Esophagus muscularis mucosa (tissue), 4 donors: ENCODE measurements at regions not wholly inside any gene's neighbourhood (a gene's known extent, or its start where the extent isn't known, plus 50 kb on each side); places are given as distances from the start of the nearest gene placed in this dataset.
"Not testable (repeated sequence)": the region's sequence is repeated elsewhere in the genome, so short reads cannot be mapped to it uniquely, and the experiment has no call there.

Source experiments
- DNase-seq: peaks from one replicate; pipeline ENCODE4 v3.0.0-alpha.2; 2017; ENCODE audit errors: extremely low spot score
- H3K27ac ChIP-seq, 4 donors: fragments of 200-600 bp; sonication (generic); replicated peaks in 1 of 4; 1 replicate in 3 of 4; 2 replicates in 1 of 4; pipeline ENCODE4 v1.5.1; 2016 to 2019; ENCODE audit warnings: mild to moderate bottlenecking in 1 of 4
- H3K27me3 ChIP-seq, 4 donors: fragments of 200-600 bp; sonication (generic); one replicate each; pipeline versions ENCODE4 v1.5.1 to v1.6.0; 2016 to 2019
- H3K36me3 ChIP-seq, 4 donors: fragments of 200-600 bp; sonication (generic); one replicate each; pipeline ENCODE4 v1.5.1; 2016 to 2019
- H3K4me1 ChIP-seq, 4 donors: fragments of 200-600 bp; sonication (generic); one replicate each; pipeline ENCODE4 v1.5.1; 2016 to 2019
- H3K4me3 ChIP-seq, 4 donors: fragments of 200-600 bp; sonication (generic); 1 replicate in 2 of 4; 2 replicates in 2 of 4; pipeline ENCODE4 v1.5.1; 2016 to 2019; ENCODE audit warnings: mild to moderate bottlenecking in 4 of 4, moderate library complexity in 1 of 4
- H3K9me3 ChIP-seq, 4 donors: fragments of 200-600 bp; sonication (generic); 1 replicate in 3 of 4; 2 replicates in 1 of 4; pipeline ENCODE4 v1.5.1; 2016 to 2019
- CTCF ChIP-seq, 3 experiments: fragments of 200-600 bp in 2 of 3; fragments of 450-650 bp in 1 of 3; sonication (generic) in 2 of 3; IDR thresholded peaks; one replicate each; pipeline ENCODE4 v1.5.1; 2017 to 2019; ENCODE audit warnings: antibody characterized with exemption in 3 of 3, mild to moderate bottlenecking in 2 of 3, moderate library complexity in 1 of 3
- EP300 ChIP-seq: sonication (generic); formaldehyde crosslinking; IDR thresholded peaks from one replicate; pipeline ENCODE4 v1.6.1; 2017; ENCODE audit warnings: antibody characterized with exemption
- POLR2A ChIP-seq: fragments of 450-650 bp; IDR thresholded peaks from one replicate; pipeline ENCODE4 v1.6.1; 2017; ENCODE audit warnings: antibody characterized with exemption, moderate library complexity, mild to moderate bottlenecking, low read depth
- POLR2AphosphoS5 ChIP-seq, 2 donors: sonication (generic); formaldehyde crosslinking; IDR thresholded peaks; one replicate each; pipeline ENCODE4 v1.6.1; 2017; ENCODE audit warnings: antibody characterized with exemption in 2 of 2
- WGBS: methylation state at CpG from one replicate; pipeline ENCODE4 v1.1.5; 2018; 5-methylcytosine and 5-hydroxymethylcytosine counted together
- intact Hi-C: fragments of 100-400 bp; cut with DNase I; formaldehyde crosslinking; loops from one replicate; pipeline ENCODE4 v1.15.1; 2023

GRCh38 chr1:227417756-227418480 lies 99.6 kb upstream of the CDC42BPA start:
- DNase-seq, result no peak
- no peak overlapping the region for H3K27ac ChIP-seq
- H3K4me3 ChIP-seq, result no peak overlapping the region
- intact Hi-C loops, result no loop called here
- TF ChIP-seq EP300, result no peak
- no peak for TF ChIP-seq POLR2A
- no peak for TF ChIP-seq POLR2AphosphoS5 (IDR thresholded peaks at IDR 0.05)
- no peak for TF ChIP-seq CTCF (IDR thresholded peaks at IDR 0.05)
- no peaks in the 10 kb centered on the region for H3K9me3 ChIP-seq
- no peaks in the 10 kb centered on the region for H3K4me1 ChIP-seq
- 80% methylated on average over 1 of the region's 2 CpGs for WGBS
- H3K36me3 ChIP-seq, result no peaks in the 10 kb centered on the region
- no peaks in the 10 kb centered on the region for H3K27me3 ChIP-seq

GRCh38 chr1:227416156-227416830 lies 98.0 kb upstream of the CDC42BPA start:
- Histone ChIP-seq H3K9me3 (no peaks in the 10 kb centered on the region), H3K4me1 (no peaks in the 10 kb centered on the region), H3K27me3 (no peaks in the 10 kb centered on the region), H3K4me3 (no peak overlapping the region), H3K36me3 (no peaks in the 10 kb centered on the region), H3K27ac (no peak overlapping the region)
- WGBS, result 92% methylated on average over 6 of the region's 6 CpGs
- TF ChIP-seq POLR2AphosphoS5 (IDR thresholded peaks at IDR 0.05), result no peak
- no peak for TF ChIP-seq POLR2A
- TF ChIP-seq CTCF (IDR thresholded peaks at IDR 0.05), result no peak
- TF ChIP-seq EP300, result no peak
- intact Hi-C loops, result no loop called here
- DNase-seq, result no peak

- Histone ChIP-seq H3K27ac (no peak overlapping the region), H3K4me1 (no peaks in the 10 kb centered on the region), H3K4me3 (no peak overlapping the region), H3K27me3 (no peaks in the 10 kb centered on the region), H3K9me3 (no peaks in the 10 kb centered on the region), H3K36me3 (no peaks in the 10 kb centered on the region)
- WGBS, result 75% methylated on average over 8 of the region's 8 CpGs
- DNase-seq, result no peak
- no peak for TF ChIP-seq EP300
- no peak for TF ChIP-seq POLR2A
- TF ChIP-seq CTCF (IDR thresholded peaks at IDR 0.05), result no peak
- TF ChIP-seq POLR2AphosphoS5 (IDR thresholded peaks at IDR 0.05), result no peak
- intact Hi-C loops, result no loop called here
These were observed 97.0 kb upstream of the CDC42BPA start for GRCh38 chr1:227415115-227415790.

- intact Hi-C loops, result no loop called here
- H3K27ac ChIP-seq, result no peak overlapping the region
- H3K4me1 ChIP-seq, result no peaks in the 10 kb centered on the region
- no peaks in the 10 kb centered on the region for H3K27me3 ChIP-seq
- no peaks in the 10 kb centered on the region for H3K9me3 ChIP-seq
- H3K36me3 ChIP-seq, result no peaks in the 10 kb centered on the region
- 84% methylated on average over 7 of the region's 7 CpGs for WGBS
- no peak for TF ChIP-seq CTCF (IDR thresholded peaks at IDR 0.05)
- no peak for DNase-seq
- H3K4me3 ChIP-seq, result no peak overlapping the region
These were observed 92.8 kb upstream of the CDC42BPA start for GRCh38 chr1:227411066-227411465.

GRCh38 chr1:227406332-227406731 lies 88.0 kb upstream of the CDC42BPA start:
- H3K36me3 ChIP-seq, H3K27me3 ChIP-seq, H3K4me3 ChIP-seq, intact Hi-C loops, H3K27ac ChIP-seq, H3K9me3 ChIP-seq, H3K4me1 ChIP-seq, DNase-seq: not testable (repeated sequence)
